HL-60 (cell line): ENCODE measurements at regions not wholly inside any gene's neighbourhood (a gene's known extent, or its start where the extent isn't known, plus 50 kb on each side); places are given as distances from the start of the nearest gene placed in this dataset.

Experiments
- CTCF ChIP-seq: IDR thresholded peaks from one replicate; pipeline ENCODE4 v1.5.1; 2011; ENCODE audit warnings: low read length, control low read depth, inconsistent platforms; ENCODE audit not compliant: insufficient read depth
- GABPA ChIP-seq: IDR thresholded peaks from 2 replicates; pipeline ENCODE4 v1.6.1; 2012; ENCODE audit warnings: low read depth
- POLR2AphosphoS5 ChIP-seq: IDR thresholded peaks from 2 replicates; pipeline ENCODE4 v1.6.1; 2012; ENCODE audit warnings: low read depth
- REST ChIP-seq: IDR thresholded peaks from 2 replicates; pipeline ENCODE4 v1.6.1; 2012; ENCODE audit warnings: low read depth; ENCODE audit not compliant: insufficient replicate concordance
- SPI1 ChIP-seq: IDR thresholded peaks from 2 replicates; pipeline ENCODE4 v1.6.1; 2012; ENCODE audit warnings: low read depth, mild to moderate bottlenecking, borderline replicate concordance

GRCh38 chr5:72630721-72631120 lies 123.5 kb upstream of the ZNF366 start:
- TF ChIP-seq CTCF (no peak), REST (no peak), POLR2AphosphoS5 (no peak), GABPA (no peak), SPI1 (no peak)
